CD4-positive, alpha-beta memory T cell (primary cell): ENCODE measurements at regions not wholly inside any gene's neighbourhood (a gene's known extent, or its start where the extent isn't known, plus 50 kb on each side); places are given as distances from the start of the nearest gene placed in this dataset.
"Not testable (repeated sequence)": the region's sequence is repeated elsewhere in the genome, so short reads cannot be mapped to it uniquely, and the experiment has no call there.

ENCODE experiments used
- CTCF ChIA-PET: fragments of 350-600 bp; sonication (Branson Sonifier 250); formaldehyde crosslinking; loops from one replicate; lab custom pipeline; 2021; ENCODE audit warnings: inconsistent platforms; ENCODE audit not compliant: partially characterized antibody; lab: Charles Lee
- POLR2A ChIA-PET: fragments of 350-600 bp; sonication (Branson Sonifier 250); formaldehyde crosslinking; loops from one replicate; lab custom pipeline; 2021; ENCODE audit not compliant: partially characterized antibody; lab: Charles Lee
- DNase-seq, 5 donors: peaks; one replicate each; pipeline versions ENCODE4 v3.0.0 to v3.0.0-alpha.2; 2020 to 2022; ENCODE audit warnings: mixed read lengths in 1 of 5
- H3K27ac ChIP-seq: one replicate; pipeline ENCODE4 v1.7.0; 2013; ENCODE audit warnings: low read depth, low read length
- H3K27me3 ChIP-seq: 2 replicates; pipeline ENCODE4 v1.7.0; 2013; ENCODE audit warnings: mild to moderate bottlenecking, low read length, moderate library complexity; ENCODE audit not compliant: insufficient read depth
- H3K36me3 ChIP-seq: 2 replicates; pipeline ENCODE4 v1.7.0; 2013; ENCODE audit warnings: mild to moderate bottlenecking, low read length, moderate library complexity; ENCODE audit not compliant: insufficient read depth
- H3K4me1 ChIP-seq: 2 replicates; pipeline ENCODE4 v1.7.0; 2013; ENCODE audit warnings: mild to moderate bottlenecking, low read length, moderate library complexity; ENCODE audit not compliant: insufficient read depth
- H3K4me3 ChIP-seq, 2 donors: one replicate each; pipeline ENCODE4 v1.7.0; 2013; ENCODE audit warnings: low read length in 2 of 2, mild to moderate bottlenecking in 1 of 2
- H3K9me3 ChIP-seq, 2 donors: one replicate each; pipeline ENCODE4 v1.7.0; 2013; ENCODE audit warnings: low read length in 2 of 2, control low read depth in 1 of 2; ENCODE audit not compliant: control insufficient read depth in 1 of 2
- H3K27ac Mint-ChIP-seq, 7 donors: one replicate each; pipeline ENCODE4 v1.8.0; 2020 to 2021; ENCODE audit warnings: mixed read lengths in 7 of 7, mild to moderate bottlenecking in 6 of 7, inconsistent platforms in 3 of 7, moderate library complexity in 3 of 7
- H3K27me3 Mint-ChIP-seq, 2 donors: one replicate each; pipeline ENCODE4 v1.8.0; 2020 to 2021; ENCODE audit warnings: mixed read lengths in 2 of 2
- H3K36me3 Mint-ChIP-seq, 2 donors: one replicate each; pipeline ENCODE4 v1.8.0; 2020 to 2021; ENCODE audit warnings: mixed read lengths in 2 of 2, inconsistent platforms in 1 of 2, mild to moderate bottlenecking in 1 of 2
- H3K4me1 Mint-ChIP-seq, 4 donors: one replicate each; pipeline ENCODE4 v1.8.0; 2020 to 2021; ENCODE audit warnings: mixed read lengths in 4 of 4, mild to moderate bottlenecking in 1 of 4
- H3K4me3 Mint-ChIP-seq, 8 donors: one replicate each; pipeline ENCODE4 v1.8.0; 2020 to 2021; ENCODE audit warnings: mixed read lengths in 8 of 8, mild to moderate bottlenecking in 7 of 8, moderate library complexity in 6 of 8, inconsistent platforms in 3 of 8
- H3K9me3 Mint-ChIP-seq, 8 donors: one replicate each; pipeline ENCODE4 v1.8.0; 2020 to 2021; ENCODE audit warnings: mixed read lengths in 8 of 8, mild to moderate bottlenecking in 5 of 8, inconsistent platforms in 3 of 8, moderate library complexity in 1 of 8
- intact Hi-C: fragments of 100-400 bp; cut with micrococcal nuclease; formaldehyde crosslinking; loops from one replicate; pipeline ENCODE4 v1.15.1; 2023

GRCh38 chr7:119967221-119967620 is 305.8 kb upstream of the KCND2 start:
- intact Hi-C loops, result no loop called here
- Mint-ChIP-seq H3K9me3 (peaks cover 0 to 6% (median 2%) of the 10 kb centered on the region in 8 donors), H3K27ac (no peak overlapping the region), H3K4me1 (no peaks in the 10 kb centered on the region), H3K36me3 (no peaks in the 10 kb centered on the region), H3K27me3 (no peaks in the 10 kb centered on the region), H3K4me3 (no peak overlapping the region)
- Histone ChIP-seq H3K9me3 (no peaks in the 10 kb centered on the region), H3K4me3 (no peak overlapping the region), H3K27ac (no peak overlapping the region), H3K36me3 (no peaks in the 10 kb centered on the region), H3K27me3 (no peaks in the 10 kb centered on the region), H3K4me1 (no peaks in the 10 kb centered on the region)
- no peak for DNase-seq
- POLR2A ChIA-PET, result no interaction called here
- CTCF ChIA-PET, result no interaction called here

GRCh38 chr7:119968411-119968810 is 304.6 kb upstream of the KCND2 start:
- H3K36me3 ChIP-seq, intact Hi-C loops, H3K9me3 ChIP-seq, DNase-seq, H3K9me3 Mint-ChIP-seq, H3K4me1 ChIP-seq, H3K36me3 Mint-ChIP-seq, H3K27ac Mint-ChIP-seq, CTCF ChIA-PET, POLR2A ChIA-PET, H3K4me3 Mint-ChIP-seq, H3K4me1 Mint-ChIP-seq, H3K27ac ChIP-seq, H3K27me3 Mint-ChIP-seq, H3K27me3 ChIP-seq, H3K4me3 ChIP-seq: not testable (repeated sequence)

- Mint-ChIP-seq H3K27ac (no peak overlapping the region), H3K4me3 (no peak overlapping the region), H3K9me3 (peaks cover 0 to 4% (median 2%) of the 10 kb centered on the region in 8 donors), H3K4me1 (no peaks in the 10 kb centered on the region), H3K27me3 (no peaks in the 10 kb centered on the region), H3K36me3 (no peaks in the 10 kb centered on the region)
- CTCF ChIA-PET, result no interaction called here
- intact Hi-C loops, result no loop called here
- no peaks in the 10 kb centered on the region for H3K27me3 ChIP-seq
- H3K36me3 ChIP-seq, result no peaks in the 10 kb centered on the region
- H3K4me1 ChIP-seq, result no peaks in the 10 kb centered on the region
- no peak for DNase-seq
- H3K27ac ChIP-seq, result no peak overlapping the region
- POLR2A ChIA-PET, result no interaction called here
- H3K9me3 ChIP-seq, result no peaks in the 10 kb centered on the region
- no peak overlapping the region for H3K4me3 ChIP-seq
Observed at GRCh38 chr7:119969054-119969453, 303.9 kb upstream of the KCND2 start.

- Mint-ChIP-seq H3K4me1 (no peaks in the 10 kb centered on the region), H3K27ac (no peak overlapping the region)
- no peaks in the 10 kb centered on the region for H3K9me3 ChIP-seq
Observed at GRCh38 chr7:119969763-119970162, 303.2 kb upstream of the KCND2 start.

GRCh38 chr7:119974972-119975371 is 298.0 kb upstream of the KCND2 start:
- intact Hi-C loops, result no loop called here
- Mint-ChIP-seq H3K4me3 (no peak overlapping the region), H3K36me3 (no peaks in the 10 kb centered on the region), H3K9me3 (peaks cover 0 to 5% (median 3%) of the 10 kb centered on the region in 8 donors), H3K27ac (no peak overlapping the region), H3K4me1 (no peaks in the 10 kb centered on the region), H3K27me3 (no peaks in the 10 kb centered on the region)
- no peak overlapping the region for H3K27ac ChIP-seq
- no peak overlapping the region for H3K4me3 ChIP-seq
- no peaks in the 10 kb centered on the region for H3K4me1 ChIP-seq
- no peaks in the 10 kb centered on the region for H3K36me3 ChIP-seq
- H3K27me3 ChIP-seq, result no peaks in the 10 kb centered on the region
- ChIA-PET CTCF (no interaction called here), POLR2A (no interaction called here)
- H3K9me3 ChIP-seq, result no peaks in the 10 kb centered on the region
- DNase-seq, result no peak

More at GRCh38 chr7:119969763-119970162, 303.2 kb upstream of the KCND2 start:
- H3K4me1 ChIP-seq, result no peaks in the 10 kb centered on the region
- Mint-ChIP-seq H3K27me3 (no peaks in the 10 kb centered on the region), H3K9me3 (peaks cover 0 to 4% (median 2%) of the 10 kb centered on the region in 8 donors), H3K36me3 (no peaks in the 10 kb centered on the region), H3K4me3 (no peak overlapping the region)
- CTCF ChIA-PET, result no interaction called here
- no peaks in the 10 kb centered on the region for H3K36me3 ChIP-seq
- POLR2A ChIA-PET, result no interaction called here
- no peak for DNase-seq
- H3K27me3 ChIP-seq, result no peaks in the 10 kb centered on the region
- no peak overlapping the region for H3K4me3 ChIP-seq
- H3K27ac ChIP-seq, result no peak overlapping the region
- intact Hi-C loops, result no loop called here

- CTCF ChIA-PET, result no interaction called here
- H3K4me1 Mint-ChIP-seq, result no peaks in the 10 kb centered on the region
- DNase-seq, result no peak
- H3K9me3 ChIP-seq, result no peaks in the 10 kb centered on the region
- H3K9me3 Mint-ChIP-seq, result peaks cover 4 to 32% (median 12%) of the 10 kb centered on the region in 8 donors
- H3K4me3 ChIP-seq, result no peak overlapping the region
- intact Hi-C loops, result no loop called here
- POLR2A ChIA-PET, result no interaction called here
- no peak overlapping the region for H3K27ac Mint-ChIP-seq
- H3K27me3 Mint-ChIP-seq, result no peaks in the 10 kb centered on the region
- H3K36me3 ChIP-seq, result no peaks in the 10 kb centered on the region
- no peaks in the 10 kb centered on the region for H3K36me3 Mint-ChIP-seq
- H3K27ac ChIP-seq, result no peak overlapping the region
- no peaks in the 10 kb centered on the region for H3K4me1 ChIP-seq
- no peaks in the 10 kb centered on the region for H3K27me3 ChIP-seq
- H3K4me3 Mint-ChIP-seq, result no peak overlapping the region
Observed at GRCh38 chr7:119982884-119983283, 290.1 kb upstream of the KCND2 start.

- no peak for DNase-seq
Observed at GRCh38 chr7:119983468-119983867, 289.5 kb upstream of the KCND2 start.

GRCh38 chr7:119984247-119984646 is 288.7 kb upstream of the KCND2 start:
- Histone ChIP-seq H3K27ac (no peak overlapping the region), H3K4me1 (no peaks in the 10 kb centered on the region), H3K36me3 (no peaks in the 10 kb centered on the region), H3K27me3 (no peaks in the 10 kb centered on the region), H3K9me3 (no peaks in the 10 kb centered on the region), H3K4me3 (no peak overlapping the region)
- no peaks in the 10 kb centered on the region for H3K27me3 Mint-ChIP-seq
- ChIA-PET POLR2A (no interaction called here), CTCF (no interaction called here)
- peaks cover 4 to 32% (median 12%) of the 10 kb centered on the region in 8 donors for H3K9me3 Mint-ChIP-seq
- H3K4me3 Mint-ChIP-seq, result no peak overlapping the region
- H3K36me3 Mint-ChIP-seq, result no peaks in the 10 kb centered on the region
- no peak overlapping the region for H3K27ac Mint-ChIP-seq
- H3K4me1 Mint-ChIP-seq, result no peaks in the 10 kb centered on the region
- intact Hi-C loops, result no loop called here
- DNase-seq, result no peak

More at GRCh38 chr7:119983468-119983867, 289.5 kb upstream of the KCND2 start:
- Histone ChIP-seq H3K4me1 (no peaks in the 10 kb centered on the region), H3K27ac (no peak overlapping the region), H3K9me3 (no peaks in the 10 kb centered on the region), H3K27me3 (no peaks in the 10 kb centered on the region), H3K4me3 (no peak overlapping the region), H3K36me3 (no peaks in the 10 kb centered on the region)
- POLR2A ChIA-PET, result no interaction called here
- H3K9me3 Mint-ChIP-seq, result peaks cover 4 to 32% (median 12%) of the 10 kb centered on the region in 8 donors
- H3K4me1 Mint-ChIP-seq, result no peaks in the 10 kb centered on the region
- no peaks in the 10 kb centered on the region for H3K36me3 Mint-ChIP-seq
- CTCF ChIA-PET, result no interaction called here
- no peak overlapping the region for H3K4me3 Mint-ChIP-seq
- intact Hi-C loops, result no loop called here
- H3K27ac Mint-ChIP-seq, result no peak overlapping the region
- H3K27me3 Mint-ChIP-seq, result no peaks in the 10 kb centered on the region
